ENCODE measurements at regions not wholly inside any gene's neighbourhood (a gene's known extent, or its start where the extent isn't known, plus 50 kb on each side); places are given as distances from the start of the nearest gene placed in this dataset.
"Not testable (repeated sequence)": the region's sequence is repeated elsewhere in the genome, so short reads cannot be mapped to it uniquely, and the experiment has no call there.

DNA sequence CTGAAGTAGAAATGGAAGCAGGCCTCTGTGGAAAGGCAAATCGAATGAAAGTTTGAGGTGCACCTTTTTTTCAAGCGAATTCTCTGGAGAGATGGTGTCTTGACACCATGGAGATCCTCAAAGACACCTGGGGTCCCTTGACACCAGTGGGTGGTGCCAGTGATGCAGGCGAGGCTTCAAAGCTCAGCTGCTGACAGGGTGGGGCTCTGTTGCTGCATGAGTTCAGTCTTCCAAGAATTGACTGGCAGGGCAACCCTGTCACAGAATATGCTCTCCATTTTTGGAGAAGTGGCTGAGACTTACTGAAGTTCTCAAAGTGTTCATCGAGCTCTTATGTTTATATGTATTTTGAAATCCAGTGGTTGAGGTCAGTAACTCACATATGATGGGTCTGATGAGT lies 1741.6 kb downstream of the SPATA31A7 start:
- H3K27ac ChIP-seq (replicated peaks); DNase-seq (ENCODE audit: low read depth in 1 of 2, low spot score in 1 of 2); H3K4me3 ChIP-seq (replicated peaks; ENCODE audit: insufficient read depth, low read length); H3K27me3 ChIP-seq (ENCODE audit: insufficient read depth, poor library complexity, severe bottlenecking): not testable (repeated sequence)

DNA sequence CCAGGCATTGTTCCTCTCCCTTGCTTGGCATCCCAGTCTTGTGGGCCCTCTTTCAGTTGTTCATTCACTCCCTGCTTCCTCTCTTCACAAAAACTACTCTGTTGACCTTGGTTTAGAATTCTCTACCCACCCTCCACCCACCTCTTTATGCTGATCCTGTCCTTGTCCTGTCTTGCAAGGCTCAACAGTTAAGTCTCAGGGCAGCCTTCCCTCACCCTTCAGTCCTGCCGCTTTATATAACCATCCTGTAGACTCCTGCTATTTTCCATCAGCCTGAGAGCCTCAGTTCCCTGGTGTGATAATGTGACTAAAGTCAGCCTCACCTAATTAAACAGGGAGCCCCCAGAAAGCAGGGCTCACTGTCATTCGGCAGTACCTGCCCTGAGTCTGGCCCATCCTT lies 1763.0 kb downstream of the SPATA31A7 start:
- not testable (repeated sequence) for H3K27ac ChIP-seq (replicated peaks); H3K27me3 ChIP-seq (ENCODE audit: insufficient read depth, poor library complexity, severe bottlenecking); DNase-seq (ENCODE audit: low read depth in 1 of 2, low spot score in 1 of 2); H3K4me3 ChIP-seq (replicated peaks; ENCODE audit: insufficient read depth, low read length)

Measured in HL-60 (cell line).